Psoas muscle (tissue), 7 donors: ENCODE measurements at regions not wholly inside any gene's neighbourhood (a gene's known extent, or its start where the extent isn't known, plus 50 kb on each side); places are given as distances from the start of the nearest gene placed in this dataset.

Experiments used
- ATAC-seq, 4 donors: fragments of 200-7000 bp; cut with Tn5 transposase; one replicate each; pipeline ENCODE4 v1.9.1; 2020; ENCODE audit warnings: moderate library complexity in 3 of 4, mild to moderate bottlenecking in 2 of 4
- DNase-seq, 2 donors: peaks; one replicate each; pipeline ENCODE4 v3.0.0-alpha.2; 2020
- H3K27ac ChIP-seq: fragments of 200-600 bp; one replicate; pipeline ENCODE4 v1.8.0; 2022
- H3K27me3 ChIP-seq, 3 donors: fragments of 200-600 bp in 1 of 3; one replicate each; pipeline versions ENCODE4 v1.6.1 to v1.8.0; 2013 to 2022; ENCODE audit warnings: low read length in 2 of 3, mild to moderate bottlenecking in 2 of 3, moderate library complexity in 1 of 3; ENCODE audit not compliant: insufficient read depth in 3 of 3
- H3K36me3 ChIP-seq, 2 donors: fragments of 200-600 bp in 1 of 2; one replicate each; pipeline versions ENCODE4 v1.6.1 to v1.8.0; 2013 to 2022; ENCODE audit warnings: low read depth in 1 of 2, mild to moderate bottlenecking in 1 of 2, moderate library complexity in 1 of 2; ENCODE audit not compliant: insufficient read depth in 1 of 2
- H3K4me1 ChIP-seq: fragments of 200-600 bp; one replicate; pipeline ENCODE4 v1.8.0; 2022
- H3K4me3 ChIP-seq: fragments of 200-600 bp; one replicate; pipeline ENCODE4 v1.8.0; 2022; ENCODE audit warnings: mild to moderate bottlenecking
- H3K9me3 ChIP-seq: fragments of 200-600 bp; one replicate; pipeline ENCODE4 v1.8.0; 2022
- WGBS, 3 donors: extraction: QIAGEN DNeasy Blood & Tissue Kit; methylation state at CpG; one replicate each; pipeline versions ENCODE4 v1.1.6 to v1.1.7; 2013; 5-methylcytosine and 5-hydroxymethylcytosine counted together
- intact Hi-C, 2 donors: fragments of 100-400 bp; cut with DNase I; formaldehyde crosslinking; loops; one replicate each; pipeline versions ENCODE4 v1.11.0 to v1.14.2; 2022
- TF ChIP-seq, protein P1 (sequence below): fragments of 200-600 bp; IDR thresholded peaks from one replicate; pipeline ENCODE4 v1.8.0; 2022; ENCODE audit warnings: antibody characterized with exemption
- donor health status: healthy with polysubstance abuse.
- donor health status: DM: no; HTN: no; CAD: no; lungs with moderate emphysema.
- donor health status: Bipolar disorder and iron deficiency.
- donor health status: healthy.
- donor health status: DM: yes; HTN: yes; CAD: no.
- donor health status: DM: no; HTN: no; CAD: no.
- donor health status: DM: yes; HTN: yes; CAD: no.

DNA sequence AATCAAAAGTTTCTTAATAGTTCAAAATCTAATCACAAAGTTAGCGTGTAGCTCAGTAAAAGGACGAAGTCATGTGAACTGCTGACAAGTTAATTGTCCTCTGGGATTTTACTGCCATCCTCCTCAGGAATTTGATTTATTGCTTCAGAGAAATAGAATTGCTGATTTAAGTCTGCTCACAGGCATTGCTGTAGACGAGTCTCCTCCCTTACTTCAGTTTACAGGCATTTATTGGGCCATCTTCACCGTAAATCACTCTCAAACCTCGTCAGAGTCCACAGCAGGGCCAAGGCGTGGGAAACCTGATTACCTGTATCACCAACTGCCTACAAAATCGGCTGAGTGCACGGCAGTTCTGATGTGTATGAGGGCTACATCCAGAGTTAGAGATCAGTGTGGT is 119.1 kb upstream of the PDE10A start:
- H3K27me3 ChIP-seq: no peaks in the 10 kb centered on the region
- no peaks in the 10 kb centered on the region for H3K4me1 ChIP-seq
- no peak for ATAC-seq
- no peaks in the 10 kb centered on the region for H3K9me3 ChIP-seq
- intact Hi-C loops: no loop called here
- H3K4me3 ChIP-seq: no peak overlapping the region
- DNase-seq: no peak
- WGBS, 3 donors: 62 to 67% (median 63%) methylated on average over 8 of the region's 8 CpGs
- TF ChIP-seq, protein P1, sequence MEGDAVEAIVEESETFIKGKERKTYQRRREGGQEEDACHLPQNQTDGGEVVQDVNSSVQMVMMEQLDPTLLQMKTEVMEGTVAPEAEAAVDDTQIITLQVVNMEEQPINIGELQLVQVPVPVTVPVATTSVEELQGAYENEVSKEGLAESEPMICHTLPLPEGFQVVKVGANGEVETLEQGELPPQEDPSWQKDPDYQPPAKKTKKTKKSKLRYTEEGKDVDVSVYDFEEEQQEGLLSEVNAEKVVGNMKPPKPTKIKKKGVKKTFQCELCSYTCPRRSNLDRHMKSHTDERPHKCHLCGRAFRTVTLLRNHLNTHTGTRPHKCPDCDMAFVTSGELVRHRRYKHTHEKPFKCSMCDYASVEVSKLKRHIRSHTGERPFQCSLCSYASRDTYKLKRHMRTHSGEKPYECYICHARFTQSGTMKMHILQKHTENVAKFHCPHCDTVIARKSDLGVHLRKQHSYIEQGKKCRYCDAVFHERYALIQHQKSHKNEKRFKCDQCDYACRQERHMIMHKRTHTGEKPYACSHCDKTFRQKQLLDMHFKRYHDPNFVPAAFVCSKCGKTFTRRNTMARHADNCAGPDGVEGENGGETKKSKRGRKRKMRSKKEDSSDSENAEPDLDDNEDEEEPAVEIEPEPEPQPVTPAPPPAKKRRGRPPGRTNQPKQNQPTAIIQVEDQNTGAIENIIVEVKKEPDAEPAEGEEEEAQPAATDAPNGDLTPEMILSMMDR: no peak
- no peaks in the 10 kb centered on the region for H3K36me3 ChIP-seq
- no peak overlapping the region for H3K27ac ChIP-seq

DNA sequence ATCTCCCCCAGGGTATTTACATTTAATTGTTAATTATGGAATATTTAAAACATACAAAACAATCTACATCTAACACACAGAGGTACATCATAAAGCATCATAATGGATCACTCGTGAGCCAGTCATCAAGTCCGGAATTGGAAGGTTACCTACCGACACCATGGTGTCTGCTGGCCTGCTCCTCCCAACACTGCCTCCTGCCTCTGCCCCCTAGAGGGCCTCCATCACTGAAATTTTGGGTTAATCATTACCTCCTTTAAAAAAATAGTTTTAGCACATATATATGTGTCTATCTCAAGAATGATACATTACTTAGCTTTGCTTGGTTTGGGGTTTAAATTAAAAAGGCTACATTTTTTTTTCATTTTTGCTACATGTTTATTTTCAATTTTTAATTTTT is 114.6 kb upstream of the PDE10A start:
- TF ChIP-seq, protein P1: no peak
- no peaks in the 10 kb centered on the region for H3K27me3 ChIP-seq
- H3K4me1 ChIP-seq: no peaks in the 10 kb centered on the region
- DNase-seq (no peak), ATAC-seq (no peak)
- H3K4me3 ChIP-seq: no peak overlapping the region
- no peaks in the 10 kb centered on the region for H3K9me3 ChIP-seq
- WGBS, 3 donors: 90 to 97% (median 92%) methylated on average over 3 of the region's 3 CpGs
- no peaks in the 10 kb centered on the region for H3K36me3 ChIP-seq
- H3K27ac ChIP-seq: no peak overlapping the region
- intact Hi-C loops: no loop called here

DNA sequence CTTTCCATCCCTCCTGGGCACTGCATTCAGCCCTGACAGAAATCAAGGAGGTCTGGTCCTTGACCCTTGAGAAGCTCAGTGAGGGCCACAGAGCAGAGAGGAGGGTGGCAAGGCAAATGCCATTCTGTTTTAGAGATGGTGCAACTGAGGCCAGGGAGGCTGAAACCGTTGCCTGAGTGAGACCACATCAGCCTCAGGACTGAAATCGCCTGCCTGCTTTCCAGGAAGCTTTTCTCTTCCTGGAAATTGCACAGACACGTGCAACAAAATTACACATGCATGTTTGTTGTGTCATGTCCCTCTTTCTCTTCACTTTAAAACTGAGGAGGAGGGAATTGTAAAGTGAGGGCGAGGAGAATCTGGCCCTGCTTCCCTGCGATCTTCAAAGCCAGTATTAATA is 113.7 kb upstream of the PDE10A start:
- TF ChIP-seq, protein P1: no peak
- no peaks in the 10 kb centered on the region for H3K27me3 ChIP-seq
- no peak overlapping the region for H3K4me3 ChIP-seq
- H3K27ac ChIP-seq: no peak overlapping the region
- ATAC-seq (no peak), DNase-seq (no peak)
- intact Hi-C loops: no loop called here
- no peaks in the 10 kb centered on the region for H3K4me1 ChIP-seq
- 43 to 69% (median 49%) methylated on average over 5 of the region's 5 CpGs for whole genome bisulfite sequencing, 3 donors
- H3K9me3 ChIP-seq: no peaks in the 10 kb centered on the region
- no peaks in the 10 kb centered on the region for H3K36me3 ChIP-seq

DNA sequence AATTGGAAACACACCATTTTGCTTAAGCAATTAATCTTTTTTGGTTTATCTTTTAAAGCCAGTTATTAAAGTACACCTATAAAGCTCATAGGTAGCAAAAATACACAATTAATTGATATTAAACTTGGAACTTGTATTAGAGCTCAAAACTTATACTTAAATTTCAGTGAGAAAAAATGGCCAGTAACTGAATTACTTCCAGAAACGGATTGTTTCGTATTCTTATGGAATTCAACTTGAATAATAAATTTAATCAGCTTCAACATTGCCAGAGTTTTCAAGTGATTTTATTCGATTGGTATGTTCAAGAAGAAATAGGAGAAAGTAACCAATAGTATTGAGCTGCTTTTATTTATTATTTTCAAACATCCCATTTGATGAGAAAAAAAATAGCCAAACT is 112.7 kb upstream of the PDE10A start:
- DNase-seq: no peak
- Histone ChIP-seq H3K4me1 (no peaks in the 10 kb centered on the region), H3K27me3 (no peaks in the 10 kb centered on the region), H3K27ac (no peak overlapping the region), H3K4me3 (no peak overlapping the region), H3K9me3 (no peaks in the 10 kb centered on the region), H3K36me3 (no peaks in the 10 kb centered on the region)
- WGBS, 3 donors: 66 to 71% (median 70%) methylated on average over 3 of the region's 3 CpGs
- ATAC-seq: no peak
- intact Hi-C loops: no loop called here
- TF ChIP-seq, protein P1: no peak

GRCh38 chr6:165774903-165775601 is 112.0 kb upstream of the PDE10A start:
- 8 to 10% (median 9%) methylated on average over 13 of the region's 13 CpGs for WGBS, 3 donors
- H3K4me3 ChIP-seq: no peak overlapping the region
- no peaks in the 10 kb centered on the region for H3K9me3 ChIP-seq
- DNase-seq (no peak), ATAC-seq (peak in 3 of 4 donors; percentile 43 to 53 (median 44))
- TF ChIP-seq, protein P1: no peak
- no peaks in the 10 kb centered on the region for H3K27me3 ChIP-seq
- intact Hi-C loops: no loop called here
- H3K4me1 ChIP-seq: no peaks in the 10 kb centered on the region
- H3K27ac ChIP-seq: no peak overlapping the region
- H3K36me3 ChIP-seq: no peaks in the 10 kb centered on the region
